Inferior parietal cortex (tissue), 1 donor: ENCODE measurements at regions not wholly inside any gene's neighbourhood (a gene's known extent, or its start where the extent isn't known, plus 50 kb on each side); places are given as distances from the start of the nearest gene placed in this dataset.

Source experiments
- DNase-seq: peaks from one replicate; pipeline ENCODE4 v3.0.0-alpha.2; 2016; ENCODE audit errors: extremely low spot score

DNA sequence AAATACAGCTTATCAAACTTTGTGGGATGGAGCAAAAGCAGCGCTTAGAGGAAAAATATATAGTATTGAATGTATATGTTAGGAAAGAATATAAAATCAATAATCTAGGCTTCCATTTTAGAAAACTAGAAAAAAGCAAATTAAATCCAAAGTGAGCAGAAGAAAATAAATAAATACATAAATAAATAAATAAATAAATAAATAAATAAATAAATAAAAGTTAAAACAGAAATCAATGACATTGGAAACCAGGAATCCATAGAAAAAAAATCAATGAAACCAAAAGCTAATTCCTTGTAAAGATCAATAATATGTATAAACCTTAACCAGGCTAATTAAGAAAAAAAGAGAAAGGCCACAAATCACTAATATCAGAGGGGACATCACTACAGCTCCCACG lies 141.8 kb upstream of the C1QTNF7 start:
- DNase-seq, result no peak

GRCh38 chr4:15291122-15291521 lies 136.7 kb upstream of the C1QTNF7 start:
- no peak for DNase-seq

GRCh38 chr4:15293711-15294110 lies 134.1 kb upstream of the C1QTNF7 start:
- DNase-seq, result no peak

DNA sequence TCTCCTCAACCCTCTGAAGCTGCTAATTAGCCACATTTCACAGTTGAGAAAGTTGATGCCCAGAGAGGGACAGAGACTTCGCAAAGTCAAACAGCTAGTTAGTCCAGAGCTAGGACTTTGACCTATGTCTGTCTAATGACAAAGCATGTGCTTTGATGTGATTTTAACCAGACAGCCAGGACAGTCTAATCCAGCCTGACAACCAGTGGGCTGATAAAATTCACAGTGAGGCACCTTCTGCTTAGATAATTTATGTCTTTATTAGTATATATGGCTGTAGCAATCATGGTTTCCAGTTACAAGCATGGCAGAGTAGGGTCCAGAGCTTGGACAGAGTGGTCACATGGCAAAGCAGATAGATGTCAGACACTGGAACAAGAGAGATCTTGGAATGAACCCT lies 133.6 kb upstream of the C1QTNF7 start:
- DNase-seq, result no peak

DNA sequence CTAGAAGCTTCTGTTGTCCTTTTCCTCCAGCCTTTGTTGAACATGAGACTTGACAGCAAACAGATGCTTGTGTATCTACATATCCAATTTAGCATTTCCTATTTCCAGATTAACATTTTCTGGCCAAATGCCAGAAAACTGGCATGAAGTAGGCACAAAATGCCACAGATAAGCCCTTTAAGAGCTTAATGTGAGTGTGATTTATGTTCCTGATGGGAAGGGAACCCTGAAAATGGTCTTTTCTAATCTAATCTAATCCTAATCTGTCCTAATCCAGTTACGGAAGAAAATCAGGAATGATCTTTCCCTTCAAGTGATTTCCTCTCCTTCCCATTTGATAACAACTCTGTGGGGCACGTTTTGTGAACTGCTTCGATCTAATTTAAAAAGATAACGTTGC lies 133.0 kb upstream of the C1QTNF7 start:
- no peak for DNase-seq

DNA sequence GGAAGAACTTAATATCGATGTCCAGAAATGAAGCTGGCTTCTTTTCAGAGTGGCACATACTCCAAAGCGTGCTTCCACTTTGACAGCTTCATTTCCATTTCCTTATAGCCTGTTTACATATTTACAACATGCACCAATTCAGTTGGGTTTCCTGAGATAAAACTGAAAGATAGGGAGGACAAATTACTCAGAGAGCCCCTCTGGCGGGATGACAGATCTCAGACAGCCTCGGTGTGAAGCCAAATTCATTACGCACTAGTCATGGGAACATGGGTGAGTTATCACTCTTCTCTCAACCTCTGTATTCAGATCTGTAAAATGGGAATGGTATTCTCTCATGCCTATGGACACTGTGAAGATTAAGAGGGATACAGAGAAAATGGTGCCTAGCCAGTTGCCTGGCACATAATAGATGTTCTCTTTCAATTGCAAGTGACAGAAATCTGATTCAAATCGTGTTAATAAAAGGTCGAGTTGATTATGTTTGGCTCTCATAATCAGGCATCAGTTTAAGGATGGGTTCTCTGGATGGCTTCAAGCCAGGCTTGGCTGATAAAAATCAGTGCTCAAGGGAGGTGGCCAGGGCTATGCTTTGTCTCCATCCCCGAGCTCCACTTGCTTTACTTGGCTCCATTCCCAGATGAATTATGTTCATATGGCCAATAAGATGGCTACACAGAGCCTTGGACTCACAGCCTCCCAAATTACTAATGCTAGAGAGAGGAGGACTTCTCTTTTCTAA lies 132.2 kb upstream of the C1QTNF7 start:
- DNase-seq, result no peak

DNA sequence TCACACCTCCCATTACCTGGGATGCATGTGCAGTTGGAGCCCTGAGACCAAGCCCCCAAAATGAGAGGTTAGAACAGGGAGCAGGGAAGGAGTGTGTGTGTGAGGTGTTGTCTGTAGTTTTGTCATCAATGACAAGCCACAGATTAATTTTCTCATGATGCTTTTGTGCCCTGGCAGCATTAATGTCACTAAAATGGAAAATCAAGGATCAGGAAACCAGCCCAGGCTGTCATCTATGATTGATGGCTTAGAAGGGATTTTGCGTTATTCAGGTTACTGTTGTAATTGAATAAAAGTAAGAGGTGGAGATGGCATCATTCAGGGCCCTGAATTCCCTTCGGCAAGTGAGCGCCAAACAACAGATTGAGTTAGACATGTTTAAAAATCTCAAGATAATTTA lies 130.5 kb upstream of the C1QTNF7 start:
- no peak for DNase-seq

DNA sequence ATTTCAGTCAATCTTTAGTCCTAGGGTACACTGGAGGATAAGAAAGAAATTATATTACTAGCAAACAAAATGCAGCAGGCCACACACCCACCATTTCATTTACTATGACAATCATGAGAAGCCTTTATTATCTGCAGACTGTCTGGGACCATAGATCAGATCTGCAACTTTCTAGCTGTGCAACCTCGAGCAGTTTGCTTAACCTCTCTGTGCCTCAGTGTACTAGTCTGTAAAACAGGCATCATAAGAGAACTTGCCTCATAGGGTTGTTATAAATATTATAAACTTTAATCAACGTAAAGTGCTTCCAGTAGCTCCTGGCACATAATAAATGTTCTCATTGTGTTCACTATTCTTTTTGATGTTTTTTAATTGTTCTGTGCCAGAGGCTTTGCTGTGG lies 128.2 kb upstream of the C1QTNF7 start:
- no peak for DNase-seq

DNA sequence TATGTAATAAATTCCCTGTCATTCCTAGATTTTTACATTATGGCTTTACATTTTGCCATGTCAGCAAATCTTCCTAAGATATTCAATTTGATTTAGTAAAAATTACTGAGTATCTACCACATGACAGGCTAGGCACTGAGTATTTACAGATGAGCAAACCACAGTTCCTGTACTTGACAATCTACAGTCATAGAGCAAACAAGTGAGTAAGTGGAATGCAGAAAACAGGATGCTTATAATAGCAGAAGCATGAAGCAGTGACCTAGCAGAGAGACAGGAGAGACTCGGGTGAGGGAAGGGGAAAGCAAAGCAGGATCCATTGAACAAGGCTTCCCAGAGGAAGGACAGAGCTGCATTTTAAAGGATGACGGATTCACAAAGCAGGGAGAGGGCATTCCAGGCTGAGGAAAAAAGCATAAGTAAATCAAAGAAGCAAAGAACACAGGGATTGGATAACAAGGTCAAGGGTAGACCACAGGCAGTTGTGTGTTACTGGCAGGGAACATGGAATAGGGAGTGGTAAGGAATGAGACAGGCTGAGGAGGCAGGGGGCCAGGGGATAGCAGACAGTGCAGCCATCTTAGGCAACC lies 124.7 kb upstream of the C1QTNF7 start:
- DNase-seq, result no peak

DNA sequence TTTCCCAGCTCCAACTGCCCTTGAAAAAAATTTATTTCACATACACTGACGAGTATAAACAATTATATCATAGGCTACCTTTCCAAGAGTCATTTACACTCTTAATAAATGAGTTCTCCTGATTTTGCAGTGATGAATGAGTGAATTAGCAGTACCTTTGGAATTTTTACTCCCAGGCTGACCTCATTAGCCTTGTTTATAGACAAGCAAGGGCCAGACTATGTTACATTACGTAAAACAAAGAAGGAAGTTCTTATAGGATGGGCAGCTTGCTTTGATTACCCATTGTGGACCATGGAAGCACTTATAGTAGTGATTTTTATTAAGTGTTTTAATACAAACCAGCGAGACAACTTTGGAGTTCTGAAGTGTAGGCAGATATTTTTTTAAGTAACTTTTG lies 112.9 kb upstream of the C1QTNF7 start:
- no peak for DNase-seq

DNA sequence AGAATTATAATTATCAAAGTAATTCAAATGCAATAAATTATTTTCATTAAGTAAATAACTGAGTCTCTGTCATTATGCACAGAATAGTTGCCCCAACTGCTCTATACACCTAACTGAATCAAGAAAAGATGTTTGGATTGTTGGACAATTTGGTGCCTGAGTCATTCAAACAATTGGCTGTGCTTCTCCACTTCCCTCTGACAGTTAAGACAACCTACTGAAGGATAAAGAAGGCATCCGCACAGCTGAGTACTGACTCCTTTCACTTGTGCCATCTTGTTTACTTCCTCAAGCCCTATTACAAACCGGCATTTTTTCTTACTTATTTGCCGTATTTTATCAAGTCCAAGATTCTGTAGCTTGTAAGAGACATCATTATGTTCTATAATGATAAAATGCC lies 110.6 kb upstream of the C1QTNF7 start:
- DNase-seq, result no peak

DNA sequence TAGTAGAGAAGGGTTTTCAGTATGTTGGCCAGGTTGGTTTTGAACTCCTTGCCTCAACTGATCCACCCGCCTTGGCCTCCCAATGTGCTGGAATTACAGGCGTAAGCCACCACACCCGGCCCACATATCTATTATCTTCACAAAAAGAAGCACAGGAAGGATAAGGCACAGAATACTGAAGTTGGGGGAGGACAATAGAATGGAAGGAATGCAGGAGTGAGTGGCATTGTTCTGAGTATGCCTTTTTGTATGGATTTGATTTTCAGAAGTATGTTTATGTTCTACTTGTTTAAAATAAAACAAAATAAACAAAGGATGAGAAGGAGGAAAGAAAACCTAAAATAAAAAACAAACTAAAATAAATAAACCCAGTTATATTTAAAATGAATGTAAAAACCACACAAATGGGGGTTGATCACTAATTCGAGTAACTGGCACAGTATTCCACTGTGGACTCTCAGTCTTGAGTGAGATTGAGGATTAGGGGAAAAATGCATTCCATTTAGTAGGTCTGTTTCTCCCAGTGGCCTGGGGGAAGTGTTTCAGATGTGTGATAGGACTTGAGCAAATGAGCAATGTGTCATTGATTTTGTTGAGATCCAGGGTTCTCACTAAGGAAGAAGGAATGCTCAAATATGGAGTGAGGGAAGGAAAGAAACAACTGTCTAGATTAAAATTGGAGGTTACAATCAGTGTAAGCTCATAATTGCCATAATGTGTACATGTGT lies 109.0 kb upstream of the C1QTNF7 start:
- no peak for DNase-seq

DNA sequence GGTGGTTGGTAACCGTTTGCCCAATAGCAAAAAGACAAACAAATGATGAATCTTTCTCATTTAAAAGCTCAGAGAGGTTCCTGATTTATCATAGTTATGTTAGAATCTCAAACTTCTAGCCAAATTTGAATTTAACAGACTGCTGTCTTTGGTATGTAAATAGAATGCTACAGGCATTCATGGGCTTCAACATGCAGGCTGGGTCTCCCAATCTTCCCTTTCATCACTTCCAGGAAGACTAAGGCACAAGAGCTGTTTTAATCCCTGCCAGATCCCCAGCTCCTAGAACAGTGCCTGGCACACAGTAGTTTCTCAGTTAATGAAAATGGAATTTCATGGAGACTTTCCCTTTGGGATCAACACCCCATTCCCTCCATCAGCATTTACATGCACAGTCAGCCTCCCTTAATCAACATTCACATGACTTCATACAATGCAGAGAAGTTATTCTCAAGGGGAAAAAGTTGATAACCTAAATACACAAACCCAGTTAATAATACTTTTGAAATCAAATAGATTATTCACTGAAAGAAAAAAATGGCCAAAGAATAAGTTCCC lies 107.6 kb upstream of the C1QTNF7 start:
- no peak for DNase-seq

GRCh38 chr4:15322006-15322405 lies 105.8 kb upstream of the C1QTNF7 start:
- DNase-seq, result no peak

GRCh38 chr4:15325987-15326386 lies 101.8 kb upstream of the C1QTNF7 start:
- DNase-seq, result no peak

DNA sequence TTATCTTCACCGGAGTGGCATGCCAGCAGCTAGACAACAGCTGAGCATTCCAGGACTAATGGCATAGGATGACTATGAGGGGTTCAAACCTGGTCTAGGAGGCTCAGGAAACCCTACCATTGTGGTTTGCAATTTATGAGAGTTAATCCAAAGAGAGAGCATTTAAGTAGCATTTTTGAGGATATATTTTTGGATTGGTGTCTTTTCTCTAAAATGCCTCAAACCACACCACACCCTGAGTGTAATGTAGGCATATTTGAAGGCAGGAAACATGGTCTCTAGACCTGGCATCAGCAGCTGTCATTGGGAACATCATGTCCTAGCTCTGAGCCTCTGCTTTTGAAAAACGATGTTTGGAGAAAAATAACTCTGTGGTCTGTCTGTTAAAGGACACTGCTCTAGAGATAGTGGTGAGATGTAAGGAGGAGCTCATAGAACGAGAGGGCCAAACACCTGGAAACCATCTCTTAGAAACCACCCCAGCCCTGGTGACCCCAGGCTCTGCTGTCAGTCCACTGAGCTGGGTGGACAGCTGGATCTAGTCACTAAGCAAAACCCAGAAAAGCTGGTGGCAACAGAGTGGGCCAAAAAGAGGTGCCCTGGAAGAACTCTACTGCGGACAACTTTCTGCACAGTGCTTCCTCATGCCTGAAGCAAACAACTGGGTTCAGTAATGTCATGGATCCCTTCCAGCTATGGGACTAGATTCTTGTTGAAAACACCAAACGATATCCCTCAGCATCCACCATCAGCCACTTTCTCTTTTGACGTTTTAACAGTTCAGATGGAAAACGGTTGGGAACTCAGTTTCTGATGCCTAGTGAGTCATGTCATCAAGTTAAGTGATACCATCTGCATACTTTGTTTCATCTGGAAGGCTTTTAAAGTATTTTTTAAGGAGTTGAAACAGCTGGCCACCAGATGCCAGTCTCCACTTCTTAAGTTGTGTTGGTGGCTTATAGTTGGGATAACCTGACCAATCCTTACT lies 100.2 kb upstream of the C1QTNF7 start:
- no peak for DNase-seq

GRCh38 chr4:15331930-15332329 lies 95.9 kb upstream of the C1QTNF7 start:
- DNase-seq, result no peak

DNA sequence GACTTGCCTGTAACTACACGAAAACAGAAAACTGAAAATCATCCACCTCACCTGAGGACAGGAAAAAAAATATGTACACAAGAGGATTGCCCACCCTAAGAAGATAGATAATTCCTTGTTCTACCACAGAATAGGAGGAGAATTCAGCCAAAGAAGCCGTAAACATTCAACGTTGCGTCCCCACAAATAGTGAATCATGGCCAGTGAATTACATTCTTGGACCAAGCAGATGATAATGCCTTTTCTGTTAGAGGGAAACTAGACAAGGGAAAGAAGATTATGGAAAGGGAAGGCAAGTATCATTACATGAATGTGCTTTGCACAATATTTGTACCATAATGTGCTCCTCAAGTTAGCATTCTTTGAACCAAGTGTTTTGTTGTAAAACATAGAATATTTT lies 95.5 kb upstream of the C1QTNF7 start:
- DNase-seq, result no peak

- no peak for DNase-seq
These were observed 93.9 kb upstream of the C1QTNF7 start for GRCh38 chr4:15333692-15334633.

DNA sequence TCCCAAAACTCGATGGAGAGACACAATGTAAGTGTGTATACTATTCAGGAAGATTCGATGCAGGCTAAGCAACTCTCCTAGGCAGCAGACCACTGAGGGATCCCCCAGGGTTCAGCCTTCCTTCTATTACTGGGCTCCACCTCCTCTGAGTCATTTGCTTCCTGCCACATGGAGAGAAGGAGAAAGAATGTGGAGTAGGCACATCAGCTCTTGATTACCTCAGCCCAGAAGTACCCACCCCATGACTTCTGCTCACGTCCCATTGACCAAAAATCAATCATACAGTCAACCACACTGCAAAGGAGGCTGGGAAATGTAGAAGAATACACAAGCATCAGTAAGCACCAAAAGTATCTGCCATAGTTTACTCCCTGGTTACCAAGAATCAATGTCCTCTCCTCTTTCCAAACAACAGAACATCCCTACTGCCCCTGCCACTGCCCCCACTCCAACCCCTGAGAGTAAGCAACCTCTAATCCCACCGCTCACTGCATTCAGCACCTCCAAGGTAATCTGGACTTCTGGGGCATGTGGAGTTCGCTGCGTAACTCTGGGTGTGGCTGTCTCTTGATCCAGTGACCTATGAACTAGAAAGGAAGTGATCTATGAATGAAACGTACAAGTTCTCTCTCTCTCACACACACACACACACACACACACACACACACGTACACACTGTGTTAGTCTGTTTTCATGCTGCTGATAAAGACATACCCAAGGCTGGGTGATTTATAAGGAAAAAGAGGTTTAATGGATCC lies 91.2 kb upstream of the C1QTNF7 start:
- no peak for DNase-seq
